ENCODE measurements at regions not wholly inside any gene's neighbourhood (a gene's known extent, or its start where the extent isn't known, plus 50 kb on each side); places are given as distances from the start of the nearest gene placed in this dataset.

DNA sequence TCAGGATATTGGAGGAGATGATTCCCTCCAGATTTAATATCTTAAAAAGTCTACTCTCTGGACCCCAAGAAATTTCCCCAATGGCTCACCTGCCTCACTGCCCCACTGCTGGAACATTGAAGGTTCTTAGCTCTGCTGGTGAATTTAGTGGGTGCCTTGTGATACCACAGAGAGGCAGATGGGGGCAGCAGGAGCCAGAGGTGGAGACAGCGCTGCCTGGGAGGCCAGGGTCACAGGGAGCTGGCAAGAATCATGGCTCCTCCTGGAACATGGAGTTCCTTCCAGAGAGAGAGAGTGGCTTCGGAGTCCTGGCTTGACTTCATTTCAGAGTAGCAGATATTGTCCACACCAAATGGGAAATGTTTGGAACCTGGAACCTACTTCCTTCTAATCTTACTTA, 263.5 kb upstream of the CFAP20DC start:
- H3K27me3 Mint-ChIP-seq (ENCODE audit: insufficient read depth), result no peaks in the 10 kb centered on the region; the same call in 1 of the 2 replicates
- H3K9me3 Mint-ChIP-seq, result peaks cover 5% of the 10 kb centered on the region; the same call in 1 of the 2 replicates
- TF ChIP-seq CTCF (IDR thresholded peaks at IDR 0.05), result peak; percentile 34
- H3K4me3 Mint-ChIP-seq, result no peak overlapping the region
- H3K27ac Mint-ChIP-seq, result no peak overlapping the region
- no peak for DNase-seq
- H3K4me1 Mint-ChIP-seq (ENCODE audit: low read depth), result no peaks in the 10 kb centered on the region
- no peaks in the 10 kb centered on the region for H3K36me3 Mint-ChIP-seq (ENCODE audit: low read depth)

- no peak overlapping the region for H3K4me3 Mint-ChIP-seq
- no peaks in the 10 kb centered on the region; the same call in 1 of the 2 replicates for H3K27me3 Mint-ChIP-seq (ENCODE audit: insufficient read depth)
- H3K36me3 Mint-ChIP-seq (ENCODE audit: low read depth), result no peaks in the 10 kb centered on the region
- no peak overlapping the region for H3K27ac Mint-ChIP-seq
- no peak for DNase-seq
- TF ChIP-seq CTCF (IDR thresholded peaks at IDR 0.05), result no peak
- H3K4me1 Mint-ChIP-seq (ENCODE audit: low read depth), result no peaks in the 10 kb centered on the region
- H3K9me3 Mint-ChIP-seq, result peaks cover 5% of the 10 kb centered on the region; the same call in 1 of the 2 replicates
Observed at GRCh38 chr3:59311231-59311630, 261.4 kb upstream of the CFAP20DC start.

DNA sequence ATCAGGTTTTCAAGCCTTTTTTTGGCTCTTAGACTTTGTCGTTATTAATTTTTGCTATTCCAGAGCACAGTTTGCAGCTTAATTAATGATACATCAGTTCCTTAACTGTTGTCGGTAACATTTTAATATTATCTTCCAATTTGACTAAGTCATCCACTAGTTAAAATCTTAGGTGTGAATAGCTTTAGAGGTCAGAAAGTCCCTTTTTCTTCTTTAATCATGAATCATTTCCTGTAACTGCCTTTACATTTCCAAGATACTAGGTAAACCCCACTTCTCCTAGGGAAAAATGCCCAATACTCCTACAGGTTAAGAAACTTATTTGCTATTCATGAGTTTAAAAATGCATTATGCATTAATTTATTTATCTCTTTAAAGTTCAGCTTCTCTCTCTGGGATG, 260.9 kb upstream of the CFAP20DC start:
- Mint-ChIP-seq H3K4me1 (ENCODE audit: low read depth) (no peaks in the 10 kb centered on the region), H3K27me3 (ENCODE audit: insufficient read depth) (no peaks in the 10 kb centered on the region; the same call in 1 of the 2 replicates), H3K9me3 (peaks cover 5% of the 10 kb centered on the region; the same call in 1 of the 2 replicates), H3K27ac (no peak overlapping the region), H3K4me3 (no peak overlapping the region), H3K36me3 (ENCODE audit: low read depth) (no peaks in the 10 kb centered on the region)
- TF ChIP-seq CTCF (IDR thresholded peaks at IDR 0.05), result no peak
- DNase-seq, result no peak

DNA sequence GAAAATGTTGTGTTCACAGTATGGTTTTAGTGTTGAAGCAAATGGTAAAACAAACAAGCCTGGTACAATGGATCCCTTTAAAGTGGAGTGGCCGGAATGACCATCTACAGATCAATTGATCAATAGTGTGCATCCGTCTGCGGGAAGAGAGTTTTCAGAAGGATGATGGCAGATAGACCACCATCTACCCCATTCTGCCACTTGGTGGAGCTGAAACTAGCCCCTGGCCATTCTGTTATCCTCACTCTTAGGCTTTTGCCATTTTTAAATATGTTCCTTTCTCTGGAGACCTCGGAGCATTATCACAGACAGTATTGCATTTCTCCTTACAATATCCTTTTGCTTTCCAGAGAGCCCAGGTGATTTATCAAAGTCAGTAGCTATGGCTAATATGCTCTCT, 258.9 kb upstream of the CFAP20DC start:
- DNase-seq, result no peak
- Mint-ChIP-seq H3K4me3 (no peak overlapping the region), H3K9me3 (peaks cover 5% of the 10 kb centered on the region; the same call in 1 of the 2 replicates), H3K4me1 (ENCODE audit: low read depth) (no peaks in the 10 kb centered on the region), H3K27me3 (ENCODE audit: insufficient read depth) (no peaks in the 10 kb centered on the region; the same call in 1 of the 2 replicates), H3K27ac (no peak overlapping the region), H3K36me3 (ENCODE audit: low read depth) (no peaks in the 10 kb centered on the region)
- no peak for TF ChIP-seq CTCF (IDR thresholded peaks at IDR 0.05)

GRCh38 chr3:59308001-59308400, 258.2 kb upstream of the CFAP20DC start:
- no peak for DNase-seq
- Mint-ChIP-seq H3K4me1 (ENCODE audit: low read depth) (no peaks in the 10 kb centered on the region), H3K9me3 (peaks cover 5% of the 10 kb centered on the region; the same call in 1 of the 2 replicates), H3K27ac (no peak overlapping the region), H3K36me3 (ENCODE audit: low read depth) (no peaks in the 10 kb centered on the region), H3K27me3 (ENCODE audit: insufficient read depth) (no peaks in the 10 kb centered on the region; the same call in 1 of the 2 replicates), H3K4me3 (no peak overlapping the region)
- no peak for TF ChIP-seq CTCF (IDR thresholded peaks at IDR 0.05)

- Mint-ChIP-seq H3K36me3 (ENCODE audit: low read depth) (no peaks in the 10 kb centered on the region), H3K9me3 (no peaks in the 10 kb centered on the region), H3K27me3 (ENCODE audit: insufficient read depth) (no peaks in the 10 kb centered on the region), H3K27ac (no peak overlapping the region), H3K4me3 (no peak overlapping the region), H3K4me1 (ENCODE audit: low read depth) (no peaks in the 10 kb centered on the region)
- no peak for DNase-seq
- TF ChIP-seq CTCF (IDR thresholded peaks at IDR 0.05), result no peak
Observed at GRCh38 chr3:59306436-59306835, 256.6 kb upstream of the CFAP20DC start.
